ENCODE measurements at regions not wholly inside any gene's neighbourhood (a gene's known extent, or its start where the extent isn't known, plus 50 kb on each side); places are given as distances from the start of the nearest gene placed in this dataset.

DNA sequence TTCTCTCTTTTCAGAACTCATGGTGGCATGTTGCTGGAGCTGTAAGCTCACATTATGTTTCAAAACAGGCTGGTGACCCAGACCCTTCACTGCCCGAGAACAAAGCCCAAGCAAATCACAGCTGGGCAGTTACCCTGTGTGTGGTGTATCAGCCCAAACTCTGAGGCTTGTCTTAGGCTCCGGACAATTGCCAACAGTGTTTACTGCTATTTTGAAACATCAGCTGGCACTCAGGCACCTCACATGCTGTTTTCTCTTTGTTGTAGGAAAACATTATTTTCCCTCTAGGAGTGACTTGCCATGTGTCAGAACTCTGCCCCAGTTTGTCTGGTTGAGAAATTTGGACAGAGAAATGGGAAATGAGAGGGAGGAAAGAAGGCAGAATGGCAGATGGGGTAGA is 237.6 kb upstream of the APCDD1 start:
- DNase-seq (ENCODE audit: low read depth), result no peak

DNA sequence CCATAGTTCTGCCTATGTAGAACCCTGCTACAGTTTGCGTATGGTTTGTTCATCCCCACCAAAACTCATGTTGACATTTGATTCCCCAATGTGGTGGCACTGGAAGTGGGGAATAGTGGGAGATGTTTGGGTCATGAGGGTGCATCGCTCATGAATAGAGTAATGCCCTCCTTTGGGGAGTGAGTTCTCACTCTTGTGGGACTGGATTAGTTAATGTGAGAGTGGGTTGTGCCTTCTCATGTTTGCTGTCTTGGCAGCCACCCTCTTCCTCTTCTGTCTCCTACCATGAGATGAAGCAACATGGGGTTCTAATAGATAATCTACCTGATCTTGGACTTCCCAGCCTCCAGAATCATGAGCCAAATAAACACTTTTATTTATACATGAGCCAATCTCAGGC is 237.2 kb upstream of the APCDD1 start:
- DNase-seq (ENCODE audit: low read depth), result no peak

DNA sequence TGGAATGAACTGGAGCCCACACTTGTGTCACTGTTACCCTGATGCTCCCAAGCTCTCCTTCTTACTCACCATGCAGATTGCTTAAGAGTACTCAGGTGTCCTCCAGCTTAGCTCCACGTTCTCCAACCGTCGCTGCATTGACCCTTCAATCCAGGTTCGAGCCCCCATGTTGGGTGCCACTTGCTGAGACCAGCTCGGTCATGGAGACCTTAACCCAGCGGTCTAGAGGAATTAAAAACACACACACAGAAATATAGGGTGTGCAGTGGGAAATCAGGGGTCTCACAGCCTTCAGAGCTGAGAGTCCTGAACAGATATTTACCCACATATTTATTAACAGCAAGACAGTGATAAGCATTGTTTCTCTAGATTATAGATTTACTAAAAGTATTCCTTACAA is 229.1 kb upstream of the APCDD1 start:
- DNase-seq (ENCODE audit: low read depth), result no peak

DNA sequence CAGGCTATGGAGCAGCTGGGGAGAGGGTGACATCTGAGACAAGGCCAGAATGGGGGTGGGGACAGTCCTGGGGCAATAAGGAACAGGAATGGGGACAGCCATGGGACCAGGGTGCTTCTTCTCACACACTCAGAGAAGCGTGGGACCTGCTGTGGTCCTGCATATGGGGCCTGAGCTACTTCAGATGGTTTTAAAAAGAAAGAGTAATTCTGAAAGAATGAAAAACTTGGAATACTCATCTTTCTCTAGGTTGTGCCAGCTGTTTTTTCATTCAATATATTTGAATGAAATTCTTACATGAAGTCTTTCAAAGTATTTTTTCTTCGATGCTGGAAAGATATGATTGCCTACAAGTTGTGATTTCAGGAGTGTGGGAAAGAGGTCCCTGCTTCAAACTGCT is 227.5 kb upstream of the APCDD1 start:
- no peak for DNase-seq (ENCODE audit: low read depth)

GRCh38 chr18:10228326-10228725 is 226.1 kb upstream of the APCDD1 start:
- DNase-seq (ENCODE audit: low read depth), result no peak

- DNase-seq (ENCODE audit: low read depth), result no peak
Observed at GRCh38 chr18:10229458-10229857, 225.0 kb upstream of the APCDD1 start.

GRCh38 chr18:10230072-10230471 is 224.4 kb upstream of the APCDD1 start:
- DNase-seq (ENCODE audit: low read depth), result no peak

- DNase-seq (ENCODE audit: low read depth), result no peak
Observed at GRCh38 chr18:10231220-10231619, 223.2 kb upstream of the APCDD1 start.

- no peak for DNase-seq (ENCODE audit: low read depth)
Observed at GRCh38 chr18:10232062-10232461, 222.4 kb upstream of the APCDD1 start.

GRCh38 chr18:10233082-10233875 is 221.2 kb upstream of the APCDD1 start:
- DNase-seq (ENCODE audit: low read depth), result no peak

DNA sequence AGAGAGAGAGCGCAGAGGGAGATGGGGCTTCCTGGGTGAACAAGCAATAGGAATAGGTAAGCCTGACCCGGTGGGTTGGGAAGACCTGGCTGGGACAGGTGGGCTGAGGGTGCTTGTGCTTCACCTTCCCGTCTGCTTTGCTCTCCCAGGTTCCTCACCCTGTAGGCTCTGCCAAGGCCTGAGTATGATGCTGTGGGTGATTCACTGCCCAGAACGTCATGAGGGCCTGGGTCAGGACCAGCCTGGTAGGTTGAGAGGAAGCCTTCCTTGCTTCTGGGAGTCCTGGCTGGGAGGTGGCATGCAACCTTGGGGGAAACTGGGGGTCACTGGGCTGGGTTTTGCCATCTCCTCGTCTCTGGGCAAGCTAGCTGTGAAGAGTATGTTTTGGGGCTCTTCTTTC is 220.2 kb upstream of the APCDD1 start:
- DNase-seq (ENCODE audit: low read depth), result no peak

- no peak for DNase-seq (ENCODE audit: low read depth)
Observed at GRCh38 chr18:10234912-10235660, 219.3 kb upstream of the APCDD1 start.

GRCh38 chr18:10235661-10235952 is 218.8 kb upstream of the APCDD1 start:
- no peak for DNase-seq (ENCODE audit: low read depth)

DNA sequence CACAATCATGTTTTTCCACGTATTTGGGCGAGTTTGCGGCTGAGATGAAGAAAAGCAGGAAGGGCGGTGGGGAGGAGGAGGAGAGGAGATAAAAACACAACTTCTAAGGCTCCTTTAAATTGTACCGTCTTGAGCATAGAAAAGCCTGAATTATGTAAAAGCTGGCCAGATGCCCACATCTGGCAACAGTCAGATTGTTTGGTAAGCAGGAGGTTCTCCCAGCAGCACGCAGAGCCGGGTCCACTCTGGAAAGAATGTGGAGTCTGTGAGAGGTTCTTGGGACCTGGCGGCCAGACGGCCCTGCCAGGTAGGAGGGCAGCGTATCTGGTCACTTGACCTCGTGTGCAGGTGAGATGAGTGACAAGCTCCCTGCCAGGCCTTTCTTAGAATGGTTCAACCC is 215.3 kb upstream of the APCDD1 start:
- no peak for DNase-seq (ENCODE audit: low read depth)

GRCh38 chr18:10239991-10240634 is 214.3 kb upstream of the APCDD1 start:
- DNase-seq (ENCODE audit: low read depth), result no peak

DNA sequence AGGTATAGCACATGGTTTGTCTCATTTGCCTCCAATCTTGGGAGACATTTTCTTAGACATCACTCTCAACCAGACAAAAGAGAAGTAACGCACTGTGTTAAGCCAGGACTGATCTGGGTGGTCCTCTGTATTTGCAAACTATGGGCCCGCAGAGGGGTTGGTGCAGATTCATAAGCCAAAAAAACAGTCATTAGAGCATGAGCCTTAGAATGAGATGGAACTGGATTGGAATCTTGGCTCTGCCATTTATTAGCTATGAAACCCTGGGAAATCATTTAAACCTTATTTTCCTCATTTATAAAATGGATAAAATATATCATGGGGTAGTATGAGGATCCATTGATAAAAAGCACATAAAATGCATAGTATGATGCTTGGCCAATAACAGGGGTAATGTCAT is 213.5 kb upstream of the APCDD1 start:
- DNase-seq (ENCODE audit: low read depth), result no peak

DNA sequence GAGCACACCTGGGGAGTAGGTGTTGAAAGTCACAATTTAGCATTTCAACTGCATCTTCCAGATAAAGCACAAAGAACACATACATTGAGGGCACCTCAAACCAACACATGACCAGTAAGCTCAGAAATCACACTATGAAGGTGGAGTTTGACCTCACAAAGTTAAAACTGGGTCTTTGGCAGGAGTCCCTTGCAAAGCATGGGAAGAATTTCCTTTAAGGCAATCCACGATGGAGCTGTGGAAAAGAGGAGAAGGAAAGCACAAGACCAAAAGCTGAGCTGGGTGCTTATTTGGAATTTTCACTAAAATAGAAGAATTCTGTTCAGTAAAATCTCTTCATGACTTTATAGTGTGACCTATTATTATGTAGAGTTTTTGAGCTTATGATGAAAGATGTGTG is 212.9 kb upstream of the APCDD1 start:
- no peak for DNase-seq (ENCODE audit: low read depth)

- DNase-seq (ENCODE audit: low read depth), result no peak
Observed at GRCh38 chr18:10242936-10243680, 211.3 kb upstream of the APCDD1 start.

DNA sequence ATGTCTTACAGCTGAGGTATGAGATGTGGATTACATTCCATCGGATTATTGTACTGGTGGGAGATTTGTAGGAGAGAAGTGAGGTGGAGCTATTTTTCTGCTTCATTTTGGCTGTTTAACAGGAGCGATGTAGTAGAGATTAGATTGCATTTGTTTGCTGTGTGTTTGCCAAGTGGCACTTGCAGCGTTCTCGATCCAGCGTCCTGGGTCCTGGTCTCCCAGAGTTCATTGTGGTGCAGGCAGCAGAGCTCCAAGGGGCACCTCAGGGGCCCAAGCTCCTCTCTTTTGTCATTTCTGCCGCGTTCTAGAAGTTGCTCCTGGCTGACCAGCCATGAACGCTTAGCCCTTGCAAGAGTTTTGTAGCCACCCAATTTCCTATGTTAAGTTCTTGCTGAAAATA is 210.1 kb upstream of the APCDD1 start:
- no peak for DNase-seq (ENCODE audit: low read depth)

DNA sequence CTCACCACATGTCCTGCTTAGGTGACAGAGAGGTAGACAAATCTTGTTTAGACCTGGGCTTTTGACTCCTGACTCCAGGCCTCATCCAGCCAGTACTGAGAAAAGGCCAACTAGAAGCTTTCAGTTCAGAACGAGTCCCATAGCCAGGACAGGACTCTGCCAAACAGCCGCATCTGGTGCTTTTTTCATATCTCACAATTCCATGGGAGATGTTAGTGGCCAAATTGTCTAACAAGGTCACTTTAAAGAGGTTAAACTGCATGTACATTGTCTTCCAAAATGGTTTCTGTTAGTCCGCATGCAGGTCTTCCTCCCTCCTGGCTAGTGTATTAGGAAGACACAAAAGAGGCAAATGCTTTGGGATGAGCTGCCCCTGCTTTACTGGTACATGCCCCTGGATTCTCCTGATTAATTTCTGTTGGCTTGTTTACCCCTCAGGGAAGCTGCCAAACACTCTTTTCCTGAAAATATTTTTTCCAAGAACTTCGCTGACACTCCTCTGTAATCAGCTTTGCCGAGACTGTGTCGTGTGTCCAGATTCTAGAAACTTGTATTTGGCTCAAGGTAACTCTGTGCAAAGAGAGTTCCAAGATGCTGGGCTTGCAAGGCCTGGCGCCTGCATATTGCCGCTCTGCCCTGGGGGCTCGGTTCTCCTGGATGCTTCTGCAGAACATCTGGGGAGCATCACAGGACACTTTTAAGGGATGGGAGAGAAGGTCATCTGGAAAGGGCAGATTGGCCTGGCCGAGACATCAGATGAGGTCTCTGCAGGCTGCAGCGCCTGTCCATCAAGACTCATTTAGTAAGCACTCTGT is 209.2 kb upstream of the APCDD1 start:
- DNase-seq (ENCODE audit: low read depth), result no peak

DNA sequence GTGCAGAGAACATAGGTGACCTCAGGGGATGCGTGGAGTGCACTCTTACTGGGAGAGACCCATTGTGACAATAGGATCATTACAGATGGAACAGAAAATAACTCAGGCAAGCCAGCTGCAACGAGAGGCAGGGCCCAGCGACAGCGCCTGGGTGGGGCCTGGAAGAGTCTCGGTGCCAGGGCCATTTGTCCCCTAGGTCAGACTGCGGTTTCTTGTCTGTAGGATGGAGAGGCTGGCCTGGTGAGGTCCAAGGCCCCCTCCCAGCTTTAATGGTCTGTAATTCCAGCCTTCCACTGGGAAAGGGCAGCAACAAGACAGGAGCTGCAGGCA is 208.6 kb upstream of the APCDD1 start:
- no peak for DNase-seq (ENCODE audit: low read depth)
